ENCODE measurements at regions not wholly inside any gene's neighbourhood (a gene's known extent, or its start where the extent isn't known, plus 50 kb on each side); places are given as distances from the start of the nearest gene placed in this dataset.

DNA sequence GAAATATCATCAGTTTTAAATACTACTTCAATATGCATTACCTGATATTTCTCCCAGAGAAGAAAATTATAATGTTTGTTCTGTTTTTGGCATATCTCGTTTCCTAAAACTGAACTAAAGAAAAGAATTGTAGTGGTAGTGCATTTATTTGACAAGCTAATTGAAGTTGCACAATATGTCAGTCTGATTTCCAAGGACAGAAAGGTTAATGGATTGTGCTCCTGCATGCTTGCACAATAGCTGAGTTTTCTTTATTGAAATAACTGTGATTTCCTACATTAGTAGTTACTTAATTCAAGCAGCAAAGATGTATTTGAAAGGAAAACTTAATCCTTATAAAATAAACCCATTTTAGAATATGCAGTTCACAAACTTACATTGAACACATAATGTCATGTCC, 2047.7 kb downstream of the NCAM2 start:
- H3K4me3 ChIP-seq = no peak overlapping the region
- 23 to 57% methylated on average over 1 of the region's 1 CpG for WGBS, 2 donors
- H3K4me1 ChIP-seq = no peaks in the 10 kb centered on the region
- peaks cover 0 to 3% (median 0%) of the 10 kb centered on the region in 3 donors for H3K9me3 ChIP-seq
- intact Hi-C loops (cut with DNase I) = no loop called here
- H3K36me3 ChIP-seq = no peaks in the 10 kb centered on the region
- TF ChIP-seq POLR2A (IDR thresholded peaks at IDR 0.05) = no peak
- TF ChIP-seq, protein P1, sequence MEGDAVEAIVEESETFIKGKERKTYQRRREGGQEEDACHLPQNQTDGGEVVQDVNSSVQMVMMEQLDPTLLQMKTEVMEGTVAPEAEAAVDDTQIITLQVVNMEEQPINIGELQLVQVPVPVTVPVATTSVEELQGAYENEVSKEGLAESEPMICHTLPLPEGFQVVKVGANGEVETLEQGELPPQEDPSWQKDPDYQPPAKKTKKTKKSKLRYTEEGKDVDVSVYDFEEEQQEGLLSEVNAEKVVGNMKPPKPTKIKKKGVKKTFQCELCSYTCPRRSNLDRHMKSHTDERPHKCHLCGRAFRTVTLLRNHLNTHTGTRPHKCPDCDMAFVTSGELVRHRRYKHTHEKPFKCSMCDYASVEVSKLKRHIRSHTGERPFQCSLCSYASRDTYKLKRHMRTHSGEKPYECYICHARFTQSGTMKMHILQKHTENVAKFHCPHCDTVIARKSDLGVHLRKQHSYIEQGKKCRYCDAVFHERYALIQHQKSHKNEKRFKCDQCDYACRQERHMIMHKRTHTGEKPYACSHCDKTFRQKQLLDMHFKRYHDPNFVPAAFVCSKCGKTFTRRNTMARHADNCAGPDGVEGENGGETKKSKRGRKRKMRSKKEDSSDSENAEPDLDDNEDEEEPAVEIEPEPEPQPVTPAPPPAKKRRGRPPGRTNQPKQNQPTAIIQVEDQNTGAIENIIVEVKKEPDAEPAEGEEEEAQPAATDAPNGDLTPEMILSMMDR (IDR thresholded peaks at IDR 0.05) = no peak
- H3K27me3 ChIP-seq = no peaks in the 10 kb centered on the region
- DNase-seq = no peak
- no peak overlapping the region for H3K27ac ChIP-seq

DNA sequence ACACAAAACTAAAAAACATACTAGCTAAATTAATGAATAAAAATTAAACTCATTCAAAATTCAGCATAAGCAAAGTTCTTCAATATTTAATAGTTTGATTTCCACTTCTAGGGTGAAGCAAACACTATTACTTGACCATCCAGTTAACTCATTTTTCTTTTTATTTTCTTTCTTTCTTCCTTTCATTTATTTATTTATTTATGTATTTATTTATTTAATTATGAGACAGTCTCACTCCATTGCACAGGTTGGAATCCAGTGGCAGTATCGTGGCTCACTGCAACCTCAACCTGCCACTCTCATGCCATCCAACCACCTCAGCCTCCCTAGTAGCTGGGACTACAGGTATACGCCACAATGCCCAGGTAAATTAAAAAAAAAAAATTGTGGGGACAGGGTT, 2069.5 kb downstream of the NCAM2 start:
- no peak overlapping the region for H3K4me3 ChIP-seq
- 0% methylated on average over 2 of the region's 2 CpGs for WGBS, 2 donors

GRCh38 chr21:23083242-23083641, 2085.0 kb downstream of the NCAM2 start:
- Histone ChIP-seq H3K27me3 (no peaks in the 10 kb centered on the region), H3K9me3 (no peaks in the 10 kb centered on the region), H3K4me3 (no peak overlapping the region), H3K27ac (no peak overlapping the region), H3K36me3 (no peaks in the 10 kb centered on the region), H3K4me1 (no peaks in the 10 kb centered on the region)
- TF ChIP-seq, protein P1 (IDR thresholded peaks at IDR 0.05) = no peak
- TF ChIP-seq POLR2A (IDR thresholded peaks at IDR 0.05) = no peak
- DNase-seq = no peak
- intact Hi-C loops (cut with DNase I) = no loop called here
- WGBS, 2 donors = 84 to 90% methylated on average over 2 of the region's 2 CpGs

More for the DNA sequence above, 2069.5 kb downstream of the NCAM2 start:
- no peak for DNase-seq
- Histone ChIP-seq H3K27me3 (no peaks in the 10 kb centered on the region), H3K4me1 (no peaks in the 10 kb centered on the region), H3K27ac (no peak overlapping the region), H3K9me3 (peaks cover 0 to 14% (median 1%) of the 10 kb centered on the region in 3 donors), H3K36me3 (no peaks in the 10 kb centered on the region)
- TF ChIP-seq POLR2A (IDR thresholded peaks at IDR 0.05) = no peak
- TF ChIP-seq, protein P1 (IDR thresholded peaks at IDR 0.05) = no peak
- intact Hi-C loops (cut with DNase I) = no loop called here

GRCh38 chr21:23093259-23093658, 2095.1 kb downstream of the NCAM2 start:
- Histone ChIP-seq H3K36me3 (no peaks in the 10 kb centered on the region), H3K9me3 (peaks cover 0 to 12% (median 0%) of the 10 kb centered on the region in 3 donors), H3K27me3 (no peaks in the 10 kb centered on the region), H3K4me3 (no peak overlapping the region), H3K4me1 (no peaks in the 10 kb centered on the region), H3K27ac (no peak overlapping the region)
- intact Hi-C loops (cut with DNase I) = no loop called here
- TF ChIP-seq, protein P1 (IDR thresholded peaks at IDR 0.05) = no peak
- TF ChIP-seq POLR2A (IDR thresholded peaks at IDR 0.05) = no peak
- no peak for DNase-seq
- WGBS, 2 donors = 60 to 61% methylated on average over 2 of the region's 2 CpGs

DNA sequence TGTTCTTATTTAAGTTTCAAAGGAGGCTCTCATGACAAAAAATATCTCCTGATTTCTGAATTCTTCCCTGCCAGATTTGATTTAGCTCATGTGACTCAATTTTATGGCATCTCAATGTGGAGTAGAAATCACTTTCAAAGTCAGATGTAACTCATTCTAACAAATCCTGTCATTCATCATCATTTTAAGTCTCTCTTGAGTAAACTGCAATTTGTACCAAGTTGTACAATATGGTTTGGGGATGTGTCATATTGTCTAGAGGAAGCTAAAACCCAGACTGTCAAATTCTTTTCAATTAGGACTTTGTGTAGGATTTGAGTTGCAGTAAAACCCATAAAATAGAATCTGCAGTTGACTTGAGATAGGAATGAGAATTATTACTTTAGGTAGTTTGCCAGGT, 2101.0 kb downstream of the NCAM2 start:
- intact Hi-C loops (cut with DNase I) = no loop called here

More for the DNA sequence above, 2101.0 kb downstream of the NCAM2 start:
- Histone ChIP-seq H3K27me3 (no peaks in the 10 kb centered on the region), H3K36me3 (no peaks in the 10 kb centered on the region), H3K4me3 (no peak overlapping the region), H3K27ac (no peak overlapping the region), H3K4me1 (no peaks in the 10 kb centered on the region), H3K9me3 (peaks cover 0 to 20% (median 11%) of the 10 kb centered on the region in 3 donors)
- no peak for DNase-seq
- no peak for TF ChIP-seq POLR2A (IDR thresholded peaks at IDR 0.05)
- TF ChIP-seq, protein P1 (IDR thresholded peaks at IDR 0.05) = no peak
